ENCODE measurements at regions not wholly inside any gene's neighbourhood (a gene's known extent, or its start where the extent isn't known, plus 50 kb on each side); places are given as distances from the start of the nearest gene placed in this dataset.
"Not testable (repeated sequence)": the region's sequence is repeated elsewhere in the genome, so short reads cannot be mapped to it uniquely, and the experiment has no call there.

DNA sequence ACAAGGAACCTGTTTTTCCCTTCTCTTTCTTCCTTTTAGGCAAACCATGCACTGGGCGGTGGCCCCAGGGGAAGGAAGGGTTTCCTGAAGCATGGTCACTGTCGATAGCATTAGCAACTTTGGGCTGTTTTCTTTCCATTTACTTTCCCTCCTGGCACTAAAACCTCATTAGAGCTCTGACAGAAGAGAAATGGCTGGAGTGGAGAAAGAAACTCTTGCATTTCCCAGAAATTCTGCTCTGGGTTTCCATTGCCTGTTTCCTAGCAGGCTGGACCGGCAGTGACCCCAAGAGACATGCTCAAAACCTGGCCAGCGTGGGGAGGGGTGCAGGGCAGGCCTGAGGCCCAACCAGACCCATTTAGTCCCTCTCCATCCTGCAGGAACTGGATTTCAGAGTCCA lies 230.7 kb upstream of the CCL2 start:
- no peak for DNase-seq (ENCODE audit: low read depth)

GRCh38 chr17:34024806-34025551 lies 230.1 kb upstream of the CCL2 start:
- DNase-seq (ENCODE audit: low read depth), result no peak

GRCh38 chr17:34030601-34031000 lies 224.5 kb upstream of the CCL2 start:
- DNase-seq (ENCODE audit: low read depth), result not testable (repeated sequence)

DNA sequence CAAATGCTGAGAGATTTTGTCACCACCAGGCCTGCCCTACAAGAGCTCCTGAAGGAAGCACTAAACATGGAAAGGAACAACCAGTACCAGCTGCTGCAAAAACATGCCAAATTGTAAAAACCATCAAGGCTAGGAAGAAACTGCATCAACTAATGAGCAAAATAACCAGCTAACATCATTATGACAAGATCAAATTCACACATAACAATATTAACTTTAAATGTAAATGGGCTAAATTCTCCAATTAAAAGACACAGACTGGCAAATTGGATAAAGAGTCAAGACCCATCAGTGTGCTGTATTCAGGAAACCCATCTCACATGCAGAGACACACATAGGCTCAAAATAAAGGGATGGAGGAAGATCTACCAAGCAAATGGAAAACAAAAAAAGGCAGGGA lies 222.8 kb upstream of the CCL2 start:
- not testable (repeated sequence) for DNase-seq (ENCODE audit: low read depth)

- not testable (repeated sequence) for DNase-seq (ENCODE audit: low read depth)
These were observed 216.3 kb upstream of the CCL2 start for GRCh38 chr17:34038786-34039185.

DNA sequence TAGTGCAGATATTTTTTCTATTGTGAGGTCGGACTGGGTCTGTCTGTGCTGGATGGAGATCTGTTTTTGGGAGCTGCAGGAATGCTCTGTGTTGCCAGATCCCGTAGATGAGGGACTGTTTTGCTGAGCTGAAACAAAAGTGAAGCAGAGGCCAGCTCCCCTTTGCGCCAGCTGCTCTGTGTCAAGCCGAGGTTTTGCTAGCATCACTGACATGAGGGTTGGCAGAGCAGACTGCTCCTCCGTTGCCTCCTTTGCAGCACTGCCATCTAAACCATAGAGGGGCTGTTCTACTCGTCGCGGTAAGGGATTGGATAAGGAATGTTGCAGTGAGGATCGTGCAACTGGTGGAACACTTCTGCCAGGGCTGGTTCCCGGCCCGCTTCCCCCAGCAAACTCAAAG lies 215.9 kb upstream of the CCL2 start:
- not testable (repeated sequence) for DNase-seq (ENCODE audit: low read depth)

GRCh38 chr17:34039759-34040555 lies 215.1 kb upstream of the CCL2 start:
- not testable (repeated sequence) for DNase-seq (ENCODE audit: low read depth)

- DNase-seq (ENCODE audit: low read depth), result no peak
These were observed 209.1 kb upstream of the CCL2 start for GRCh38 chr17:34045990-34046389.

- DNase-seq (ENCODE audit: low read depth), result no peak
These were observed 204.0 kb upstream of the CCL2 start for GRCh38 chr17:34051046-34051445.

DNA sequence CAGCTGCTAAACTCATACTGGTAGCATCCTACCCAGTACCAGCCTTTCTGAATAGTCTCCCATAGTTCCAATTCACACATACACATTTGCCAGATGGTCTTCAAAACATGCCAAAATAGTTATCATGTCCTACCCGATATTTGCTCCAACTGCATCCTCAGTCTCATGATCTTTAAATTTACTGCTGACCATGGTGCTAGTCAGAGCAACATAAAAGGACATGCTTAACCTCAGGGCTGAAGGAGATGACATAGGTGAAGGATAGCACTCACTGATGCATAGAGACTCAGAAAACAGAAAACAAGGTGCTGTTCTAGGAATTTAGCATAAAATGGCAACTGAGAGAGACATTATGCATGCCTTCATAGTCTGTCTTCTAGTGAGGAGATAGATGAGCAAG lies 200.6 kb upstream of the CCL2 start:
- no peak for DNase-seq (ENCODE audit: low read depth)

DNA sequence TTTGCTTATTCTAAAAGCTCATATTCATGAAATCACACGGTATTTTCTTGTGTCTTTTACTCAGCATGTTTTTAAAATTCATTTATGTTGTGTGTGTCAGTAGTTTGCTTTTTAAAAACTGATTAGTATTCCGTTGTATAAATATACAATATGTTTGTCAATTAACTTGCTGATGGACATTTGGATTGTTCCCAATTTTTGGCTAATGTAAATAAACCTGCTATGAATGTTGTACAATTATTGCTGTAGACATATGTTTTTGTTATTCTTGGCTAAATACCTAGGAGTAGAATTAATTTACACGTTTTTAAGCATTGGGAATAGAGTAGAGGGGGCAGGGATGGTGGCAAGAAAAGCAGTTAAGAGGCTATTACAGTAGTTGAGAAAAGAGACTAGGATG lies 199.5 kb upstream of the CCL2 start:
- DNase-seq (ENCODE audit: low read depth), result no peak

GRCh38 chr17:34059423-34060220 lies 195.5 kb upstream of the CCL2 start:
- DNase-seq (ENCODE audit: low read depth), result no peak

DNA sequence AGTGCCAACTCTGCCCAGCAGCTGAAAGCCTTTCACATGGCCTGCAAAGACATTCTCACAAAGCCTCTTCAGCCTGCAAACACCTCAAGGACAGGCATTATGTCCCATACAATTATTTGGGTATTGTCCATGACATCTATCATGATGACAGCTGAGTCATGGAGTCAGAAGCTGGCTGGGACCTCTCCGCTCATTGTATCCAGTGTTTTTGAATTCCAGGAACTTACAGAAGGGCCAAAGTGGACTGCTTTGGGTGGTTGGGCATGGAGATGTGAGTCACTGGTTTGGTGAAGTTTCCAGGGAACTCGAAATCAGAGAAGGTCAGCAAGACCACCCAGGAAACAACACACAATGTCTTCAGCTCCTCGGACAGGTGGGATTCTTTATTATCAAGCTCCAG lies 188.6 kb upstream of the CCL2 start:
- DNase-seq (ENCODE audit: low read depth), result no peak

- DNase-seq (ENCODE audit: low read depth), result no peak
These were observed 188.1 kb upstream of the CCL2 start for GRCh38 chr17:34067011-34067410.

DNA sequence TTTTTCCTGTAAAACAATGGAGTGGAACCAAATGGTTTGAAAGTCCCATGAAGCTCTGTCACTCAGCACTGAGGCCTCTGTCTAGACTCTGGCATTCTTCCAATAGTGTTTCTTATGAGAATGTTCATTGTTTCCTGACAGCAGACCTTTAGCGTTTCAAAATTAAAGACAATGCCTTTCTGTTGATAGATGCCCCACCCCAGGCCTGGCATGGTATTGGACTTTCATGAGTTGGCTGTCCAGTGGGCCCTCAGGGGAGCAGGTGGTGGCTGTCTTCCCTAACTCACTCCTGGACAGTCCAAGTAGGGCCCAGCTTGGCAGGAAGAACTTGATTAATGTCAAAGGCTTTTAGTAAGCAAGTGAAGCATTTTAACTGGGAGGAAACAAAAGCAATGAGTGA lies 186.5 kb upstream of the CCL2 start:
- DNase-seq (ENCODE audit: low read depth), result no peak

DNA sequence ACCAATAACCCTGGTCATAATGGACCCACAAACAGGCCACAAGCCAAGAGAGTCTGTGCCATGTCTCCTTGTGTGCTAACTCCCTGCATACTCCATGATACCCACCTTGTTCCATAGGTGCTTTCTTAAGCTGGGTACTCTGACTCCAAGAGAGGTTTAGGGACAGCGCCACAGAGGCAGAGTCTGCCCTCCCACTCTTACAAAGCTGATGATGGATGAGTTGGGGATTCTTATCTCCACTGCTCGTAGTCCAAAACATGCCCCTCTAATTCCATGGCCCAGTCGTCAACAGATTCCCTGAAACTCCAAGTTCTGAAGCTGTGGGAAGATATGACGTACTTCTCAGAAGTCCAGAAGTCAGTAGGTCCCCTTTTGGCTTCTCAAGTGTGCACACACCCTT lies 184.4 kb upstream of the CCL2 start:
- DNase-seq (ENCODE audit: low read depth), result no peak

DNA sequence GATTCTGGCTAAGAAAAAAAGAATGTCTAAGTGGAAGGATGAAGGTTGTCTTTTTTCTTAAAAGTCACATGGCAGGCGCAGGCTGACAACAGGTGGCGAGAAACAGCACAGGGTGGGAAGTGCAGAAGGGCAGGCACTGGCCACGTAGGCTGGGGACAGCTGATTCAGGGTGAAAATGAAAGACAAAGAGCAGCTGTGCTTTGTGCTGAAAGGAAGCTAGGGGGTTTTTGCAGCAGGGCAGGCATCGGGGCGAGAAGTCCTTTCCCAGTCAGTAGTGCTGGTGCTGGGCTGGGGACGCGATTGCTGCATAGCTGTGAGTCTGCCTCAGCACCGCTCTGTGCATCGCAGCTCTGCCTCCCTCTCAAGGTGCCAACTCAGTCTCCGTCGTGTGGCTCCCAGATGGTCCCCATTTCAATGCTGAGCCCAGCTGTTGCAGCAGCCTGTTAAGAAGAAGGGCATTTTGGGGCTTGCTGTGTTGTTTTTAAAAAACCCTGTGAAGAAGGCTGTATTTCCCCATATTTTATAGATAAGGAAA lies 183.1 kb upstream of the CCL2 start:
- no peak for DNase-seq (ENCODE audit: low read depth)

- DNase-seq (ENCODE audit: low read depth), result no peak
These were observed 180.0 kb upstream of the CCL2 start for GRCh38 chr17:34075076-34075475.

DNA sequence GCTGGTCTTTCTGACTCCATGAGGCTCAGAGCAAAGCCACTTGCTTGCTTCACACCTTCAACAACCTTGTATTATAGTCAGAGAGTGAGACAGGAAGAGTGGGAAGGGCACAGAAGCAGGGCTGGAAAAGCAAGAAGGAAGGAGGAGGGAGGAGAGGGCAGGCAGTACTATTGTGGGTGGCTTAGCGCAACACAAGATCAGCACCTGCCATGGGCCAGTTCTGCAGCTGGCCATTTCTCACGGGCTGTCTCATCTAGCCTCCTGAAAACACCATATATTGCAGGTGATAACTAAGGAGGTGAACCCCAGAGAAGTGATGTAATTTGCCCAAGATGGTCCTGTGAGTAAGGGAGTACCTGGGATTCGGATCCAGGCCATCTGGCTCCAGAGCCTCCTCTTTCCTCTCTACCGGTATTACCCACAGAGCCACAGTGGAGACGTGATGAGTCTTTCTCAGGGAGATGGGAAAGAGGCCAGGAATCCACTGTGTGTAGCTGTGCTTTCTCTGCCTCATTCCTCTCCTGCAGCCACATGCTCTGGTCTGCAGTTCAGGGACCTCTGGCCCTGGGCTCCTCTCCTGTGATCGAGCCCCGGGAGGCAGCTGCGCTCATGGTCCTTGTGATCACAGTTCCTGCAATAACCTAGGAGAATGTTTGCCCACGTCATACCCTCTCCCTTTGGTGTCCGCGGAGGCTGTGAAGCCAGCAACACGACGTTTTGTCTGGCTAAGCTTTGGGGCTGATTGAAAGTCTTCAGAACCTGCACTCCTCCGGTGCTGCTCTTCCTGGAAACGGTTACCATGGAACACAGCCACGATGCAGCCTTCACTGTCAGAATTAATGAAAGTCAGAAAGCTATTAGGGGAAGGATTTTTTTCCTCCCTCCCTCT lies 178.1 kb upstream of the CCL2 start:
- no peak for DNase-seq (ENCODE audit: low read depth)

DNA sequence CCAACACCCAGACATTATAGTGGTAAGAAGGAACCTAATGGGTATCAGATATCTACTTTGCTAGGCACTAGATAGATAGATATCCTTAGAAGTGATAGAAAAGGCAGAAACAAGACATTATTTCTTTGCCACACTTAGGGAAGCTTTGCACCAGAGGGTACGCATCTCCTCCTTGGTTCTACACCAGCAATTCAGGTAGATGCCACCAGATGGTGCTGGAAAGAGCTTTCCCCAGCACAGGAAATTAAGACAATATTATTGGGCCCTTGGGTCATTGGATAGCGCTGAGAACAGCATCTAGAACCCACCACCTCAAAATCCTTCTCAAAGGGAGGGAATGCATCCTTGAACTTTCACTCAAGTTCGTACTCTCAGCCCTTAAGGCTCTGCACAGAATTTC lies 173.8 kb upstream of the CCL2 start:
- DNase-seq (ENCODE audit: low read depth), result no peak

- DNase-seq (ENCODE audit: low read depth), result no peak
These were observed 172.7 kb upstream of the CCL2 start for GRCh38 chr17:34082404-34082803.

Measured in activated T-cell treated with anti-CD3 and anti-CD28 coated beads for 48 hours (primary cell).